ENCODE measurements at regions not wholly inside any gene's neighbourhood (a gene's known extent, or its start where the extent isn't known, plus 50 kb on each side); places are given as distances from the start of the nearest gene placed in this dataset.
"Not testable (repeated sequence)": the region's sequence is repeated elsewhere in the genome, so short reads cannot be mapped to it uniquely, and the experiment has no call there.

DNA sequence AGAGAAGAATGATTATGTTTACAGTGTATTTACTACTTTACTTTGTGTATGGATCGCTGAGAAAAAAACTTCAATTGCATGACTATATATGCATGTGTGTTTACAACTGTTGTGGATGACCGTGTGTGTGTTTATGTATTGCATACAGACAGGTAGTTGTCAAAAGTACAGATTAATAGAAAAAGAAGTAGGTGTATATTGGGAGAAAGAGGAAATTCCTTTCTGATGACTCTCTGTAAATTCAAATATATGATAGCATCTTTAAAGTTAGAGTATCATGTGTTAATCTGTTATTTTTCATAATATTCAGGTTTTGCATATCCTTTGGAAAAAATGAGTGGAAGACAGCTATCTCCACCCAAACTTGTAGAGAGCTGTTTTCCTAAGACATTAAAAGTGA, 160.4 kb upstream of the AGR3 start:
- no peak for FAIRE-seq

DNA sequence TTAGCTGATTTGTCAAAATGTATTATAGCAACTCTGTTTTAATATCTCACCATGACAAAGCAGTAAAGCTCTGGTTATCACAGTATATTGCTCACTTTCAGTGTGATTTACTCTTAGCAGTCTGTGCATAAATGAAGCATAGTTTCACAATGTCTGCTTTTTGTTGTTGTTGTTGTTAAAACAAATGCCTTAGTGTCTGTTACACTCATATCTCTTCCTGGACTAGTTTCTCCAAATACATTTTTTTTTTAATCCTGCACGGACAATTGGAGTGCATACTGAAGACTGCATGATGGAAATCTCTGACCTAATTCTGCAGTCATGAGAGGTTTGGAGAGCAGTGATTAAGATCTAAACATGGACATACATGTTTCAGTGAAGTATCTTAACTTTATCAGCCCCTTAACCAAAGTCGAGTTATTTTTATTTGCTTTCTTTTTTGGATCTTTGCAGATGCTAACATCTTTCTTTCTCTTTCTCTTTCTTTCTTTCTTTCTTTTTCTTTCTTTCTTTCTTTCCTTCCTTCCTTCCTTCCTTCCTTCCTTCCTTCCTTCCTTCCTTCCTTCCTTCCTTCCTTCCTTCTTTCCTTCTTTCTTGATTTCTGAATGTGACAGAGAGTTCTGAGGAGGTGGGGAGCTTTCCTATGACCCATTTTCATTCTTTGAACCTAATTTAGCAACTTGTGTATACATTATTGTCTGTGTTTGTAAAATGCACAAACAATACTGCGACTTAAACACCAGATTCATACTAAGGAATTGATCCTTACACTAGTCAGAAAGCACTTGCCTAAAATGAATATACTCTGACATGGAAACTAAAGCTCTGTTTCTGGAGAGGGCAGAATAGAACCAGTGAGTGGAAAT, 161.5 kb upstream of the AGR3 start:
- FAIRE-seq (no peak), DNase-seq (ENCODE audit: low spot score in 2 of 2) (no peak)

More for the DNA sequence above, 160.4 kb upstream of the AGR3 start:
- no peak for DNase-seq (ENCODE audit: low spot score in 2 of 2)

DNA sequence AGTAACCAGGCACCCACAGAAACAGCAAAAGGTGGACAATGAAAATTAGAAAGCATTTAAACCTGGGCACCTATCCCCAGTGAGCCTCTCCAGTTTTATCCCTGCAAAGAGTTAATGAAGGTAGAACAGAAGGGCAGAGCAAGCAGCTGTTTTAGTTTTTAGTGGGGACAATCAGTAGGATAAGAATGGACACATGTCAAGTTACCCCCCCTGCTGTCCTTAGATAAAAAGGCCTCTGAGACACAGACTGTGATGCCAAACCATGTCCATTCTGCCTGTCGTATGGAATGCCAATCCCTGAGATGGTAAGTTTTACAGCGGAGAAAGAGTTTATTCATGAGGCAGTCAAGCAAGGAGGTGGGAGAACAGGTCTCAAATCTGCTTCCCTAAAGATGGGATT, 162.6 kb upstream of the AGR3 start:
- no peak for FAIRE-seq
- no peak for DNase-seq (ENCODE audit: low spot score in 2 of 2)

DNA sequence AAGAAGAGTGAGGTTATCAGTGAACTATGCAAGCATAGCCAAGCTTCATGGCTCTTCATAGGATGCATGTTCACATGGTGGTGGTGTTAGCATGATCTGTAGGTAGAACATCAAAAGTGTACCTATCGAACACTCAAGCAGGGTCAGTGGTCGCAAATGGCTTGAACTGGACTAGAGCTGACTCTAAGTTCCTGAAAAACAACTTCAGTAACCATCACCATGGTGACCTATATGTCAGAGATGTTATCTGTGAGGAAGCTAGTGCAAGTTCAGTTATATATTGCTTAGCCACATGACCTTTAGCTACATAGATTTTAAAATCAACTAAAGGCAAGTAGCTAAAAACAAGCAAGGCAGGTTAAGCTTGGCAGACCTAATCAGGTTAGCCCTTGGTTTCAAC, 163.1 kb upstream of the AGR3 start:
- FAIRE-seq (no peak), DNase-seq (ENCODE audit: low spot score in 2 of 2) (no peak)

DNA sequence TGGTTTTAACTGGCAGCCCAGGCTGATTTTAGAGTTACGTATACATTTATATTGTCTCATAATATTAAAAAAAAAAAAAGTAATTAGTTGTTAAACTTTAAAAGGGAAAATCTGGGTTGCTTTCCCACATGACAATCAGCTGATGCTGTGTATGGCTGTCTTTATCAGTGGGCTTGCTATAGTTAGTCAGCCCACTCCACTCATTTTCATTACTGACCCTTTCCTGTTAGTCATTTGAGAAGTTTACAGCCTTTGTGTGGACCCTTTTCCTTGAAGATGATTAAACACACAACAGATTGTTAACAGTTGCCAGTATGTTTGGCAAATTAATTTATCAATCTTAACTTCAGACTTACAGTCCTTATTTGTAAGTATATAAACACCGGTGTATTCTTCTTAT, 164.5 kb upstream of the AGR3 start:
- FAIRE-seq (no peak), DNase-seq (ENCODE audit: low spot score in 2 of 2) (no peak)

DNA sequence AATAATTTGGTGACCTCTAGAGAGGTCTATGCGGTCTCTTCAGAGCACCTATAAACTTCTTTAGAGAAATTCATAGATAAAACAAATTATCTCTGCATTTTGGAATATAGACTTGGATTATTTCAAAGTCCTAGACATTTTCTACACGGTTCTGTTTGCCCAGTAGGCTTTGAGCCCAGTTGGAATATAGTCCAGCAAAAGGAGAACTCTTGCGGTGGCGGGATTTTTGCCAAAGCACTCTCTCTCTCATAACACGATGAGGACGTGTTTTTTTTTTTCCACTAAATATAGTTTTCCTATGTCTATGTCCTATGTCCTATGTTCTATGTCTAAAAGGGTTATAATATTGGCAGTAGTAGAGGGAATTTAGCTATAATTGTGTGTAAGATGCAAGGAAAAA, 164.9 kb upstream of the AGR3 start:
- FAIRE-seq (no peak), DNase-seq (ENCODE audit: low spot score in 2 of 2) (no peak)

DNA sequence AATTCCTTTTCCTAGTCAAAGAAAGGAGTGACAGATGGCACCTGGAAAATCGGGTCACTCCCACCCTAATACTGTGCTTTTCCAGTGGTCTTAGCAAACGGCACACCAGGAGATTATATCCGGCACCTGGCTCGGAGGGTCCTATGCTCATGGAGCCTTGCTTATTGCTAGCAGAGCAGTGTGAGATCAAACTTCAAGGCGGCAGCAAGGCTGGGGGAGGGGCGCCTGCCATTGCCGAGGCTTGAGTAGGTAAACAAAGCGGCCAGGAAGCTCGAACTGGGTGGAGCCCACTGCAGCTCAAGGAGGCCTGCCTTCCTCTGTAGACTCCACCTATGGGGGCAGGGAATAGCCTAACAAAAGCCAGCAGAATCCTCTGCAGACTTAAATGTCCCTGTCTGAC, 171.4 kb upstream of the AGR3 start:
- FAIRE-seq; DNase-seq (ENCODE audit: low spot score in 2 of 2): not testable (repeated sequence)

DNA sequence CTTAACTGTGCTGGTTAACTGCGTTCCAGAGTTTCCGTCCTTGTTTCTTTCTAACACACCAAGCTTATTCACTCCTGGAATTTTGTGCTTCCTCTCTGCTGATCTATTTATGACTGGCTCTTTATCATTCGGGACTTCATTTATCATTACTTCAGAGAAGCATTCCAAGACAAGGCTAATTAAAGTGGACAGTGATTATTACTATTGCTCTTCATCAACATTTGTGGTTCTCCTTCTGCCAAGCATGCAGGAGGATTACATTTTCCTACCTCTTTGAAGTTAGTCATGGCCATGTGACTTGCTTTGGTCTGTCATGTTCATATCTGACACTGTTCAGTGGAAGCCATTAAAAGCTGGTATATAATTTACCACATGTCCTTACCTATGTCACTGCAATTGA, 172.4 kb upstream of the AGR3 start:
- no peak for FAIRE-seq

DNA sequence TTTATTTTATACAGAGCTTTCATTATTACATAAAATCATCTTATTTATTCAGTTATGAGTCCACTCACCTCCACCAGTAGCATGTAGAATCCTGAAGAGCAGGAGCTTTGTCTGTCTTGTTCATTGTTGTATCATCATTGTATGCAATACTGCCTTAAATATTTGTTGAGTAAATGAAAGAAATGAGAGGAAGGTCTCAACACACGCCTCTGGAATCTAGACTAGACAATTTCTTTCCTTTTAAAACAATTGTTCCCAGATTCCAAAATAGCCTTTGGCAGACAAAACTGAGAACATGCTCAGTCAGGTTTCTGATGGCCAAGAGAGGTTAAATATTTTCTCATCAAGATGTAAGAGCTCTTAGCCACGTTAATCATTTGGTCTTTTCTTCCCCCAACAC, 173.1 kb upstream of the AGR3 start:
- no peak for FAIRE-seq
- no peak for DNase-seq (ENCODE audit: low spot score in 2 of 2)

More for the DNA sequence above, 172.4 kb upstream of the AGR3 start:
- no peak for DNase-seq (ENCODE audit: low spot score in 2 of 2)

DNA sequence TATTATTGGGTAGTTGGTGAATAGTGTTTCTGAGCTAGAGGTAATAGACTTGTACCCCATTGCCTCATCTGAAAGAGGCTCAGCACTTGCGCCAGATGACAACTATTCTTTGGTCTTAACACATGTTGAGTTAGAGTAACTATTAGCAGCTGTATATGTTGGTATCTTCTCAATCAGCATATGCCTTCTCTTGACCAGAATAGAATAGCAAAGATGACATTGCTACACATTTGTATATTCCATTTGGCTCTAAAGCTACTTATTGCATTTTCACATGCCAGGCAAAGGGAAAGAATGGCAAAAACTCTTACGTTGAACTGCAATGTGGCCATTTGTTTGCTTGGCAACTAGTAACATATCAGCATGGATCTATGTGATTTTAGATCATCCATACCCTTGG, 173.8 kb upstream of the AGR3 start:
- no peak for DNase-seq (ENCODE audit: low spot score in 2 of 2)
- FAIRE-seq, result no peak

DNA sequence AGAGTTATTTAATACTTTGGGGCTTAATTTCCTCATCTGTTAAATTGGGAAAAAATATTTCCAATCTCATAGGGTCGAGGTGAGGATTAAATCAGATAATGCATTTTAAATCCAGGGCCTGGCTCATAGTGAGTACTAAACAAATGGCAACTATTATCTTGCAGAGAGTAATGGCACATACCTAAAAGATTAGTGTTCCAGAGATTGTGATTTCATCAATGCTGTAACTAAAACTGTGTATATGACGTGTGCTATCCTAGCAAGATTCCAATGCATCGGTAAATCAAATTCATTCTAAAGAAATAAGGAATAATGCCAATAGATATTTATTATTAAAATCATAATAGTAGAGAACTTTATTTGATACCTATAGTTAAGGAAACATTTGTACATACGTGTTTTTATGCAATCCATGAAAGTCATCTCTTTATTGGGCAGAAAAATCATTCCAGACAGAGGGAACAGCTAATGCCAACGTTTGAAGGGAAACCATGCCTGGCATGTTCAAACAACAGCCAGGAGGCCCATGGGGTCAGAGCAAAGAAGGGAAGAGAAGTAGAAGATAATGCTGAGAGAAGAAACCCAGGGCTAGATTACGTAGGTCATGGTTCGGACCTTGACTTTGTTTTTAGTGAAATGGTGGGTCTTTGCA, 174.8 kb upstream of the AGR3 start:
- no peak for DNase-seq (ENCODE audit: low spot score in 2 of 2)
- FAIRE-seq, result no peak

DNA sequence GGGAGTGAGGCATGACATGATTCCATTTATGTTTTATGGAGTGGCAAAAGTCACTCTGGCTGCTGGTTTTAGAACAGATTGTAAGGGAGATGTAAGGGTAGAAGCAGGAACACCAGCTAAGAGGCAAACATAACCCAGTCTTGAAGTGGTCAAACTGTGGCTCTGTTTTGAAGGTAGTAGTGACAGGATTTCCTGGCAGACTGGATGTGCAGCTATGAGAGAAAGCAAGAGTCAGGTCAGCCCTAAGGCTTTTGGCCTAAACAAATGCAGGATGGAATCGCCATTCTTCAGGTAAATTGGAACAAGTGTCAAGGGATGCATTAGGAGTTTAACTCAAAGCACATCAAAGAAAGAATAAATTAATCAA, 175.3 kb upstream of the AGR3 start:
- DNase-seq (ENCODE audit: low spot score in 2 of 2) (no peak), FAIRE-seq (no peak)

DNA sequence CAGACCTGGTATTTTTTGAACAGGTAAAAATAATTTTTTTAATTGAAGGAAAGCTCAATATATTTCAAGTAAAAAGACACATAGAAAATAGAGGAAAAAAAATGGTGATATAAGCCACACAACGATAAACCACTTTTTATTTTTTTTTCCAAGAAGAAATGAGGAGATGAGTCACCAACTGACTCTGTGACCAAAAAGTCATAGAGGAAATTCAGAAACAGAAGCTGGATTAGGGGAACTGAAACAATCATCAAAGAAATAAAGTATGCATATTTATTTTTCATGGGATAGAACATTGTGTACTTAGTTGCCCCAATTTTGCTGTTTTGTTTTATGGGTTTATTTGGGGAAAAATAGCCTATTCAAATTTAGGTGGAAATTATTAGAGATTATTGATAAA, 176.8 kb upstream of the AGR3 start:
- no peak for DNase-seq (ENCODE audit: low spot score in 2 of 2)
- FAIRE-seq, result no peak

DNA sequence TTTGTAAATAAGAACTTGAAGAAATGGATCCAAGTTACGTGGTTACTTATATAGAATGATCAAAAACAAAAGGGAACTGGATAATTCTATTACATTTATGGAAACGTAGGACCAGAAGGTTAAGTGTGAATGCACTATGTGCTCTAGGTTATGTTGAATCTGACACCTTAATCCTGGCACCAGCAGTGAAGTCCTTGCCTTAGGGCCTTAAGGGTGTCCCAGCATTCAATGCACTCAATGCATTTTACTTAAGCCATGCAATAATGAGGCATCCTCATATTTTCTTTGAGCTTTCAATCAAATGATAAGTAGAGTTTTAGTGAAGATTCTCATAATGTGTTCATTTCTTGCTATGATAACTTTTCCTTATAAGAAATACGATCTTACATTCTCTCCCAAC, 178.3 kb upstream of the AGR3 start:
- no peak for FAIRE-seq
- no peak for DNase-seq (ENCODE audit: low spot score in 2 of 2)

DNA sequence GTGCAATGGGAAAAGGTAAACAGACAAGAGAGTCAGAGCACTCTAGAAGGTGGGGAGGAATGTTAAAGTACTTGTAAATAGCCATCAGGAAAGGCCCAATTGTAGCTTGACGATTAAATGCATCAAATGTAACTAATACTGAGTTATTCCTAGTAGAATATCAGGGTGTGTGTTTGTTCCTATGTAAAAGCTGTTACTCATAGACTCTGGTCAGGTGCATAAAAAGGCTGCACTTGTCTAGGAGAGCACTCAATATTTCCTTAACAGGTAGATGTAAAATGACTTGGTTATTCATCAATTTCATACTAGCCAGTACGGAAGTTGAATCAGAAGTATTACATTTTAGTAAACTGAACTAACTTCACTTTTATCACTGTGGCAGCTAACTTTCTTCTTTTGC, 179.7 kb upstream of the AGR3 start:
- DNase-seq (ENCODE audit: low spot score in 2 of 2), result no peak
- FAIRE-seq, result no peak

DNA sequence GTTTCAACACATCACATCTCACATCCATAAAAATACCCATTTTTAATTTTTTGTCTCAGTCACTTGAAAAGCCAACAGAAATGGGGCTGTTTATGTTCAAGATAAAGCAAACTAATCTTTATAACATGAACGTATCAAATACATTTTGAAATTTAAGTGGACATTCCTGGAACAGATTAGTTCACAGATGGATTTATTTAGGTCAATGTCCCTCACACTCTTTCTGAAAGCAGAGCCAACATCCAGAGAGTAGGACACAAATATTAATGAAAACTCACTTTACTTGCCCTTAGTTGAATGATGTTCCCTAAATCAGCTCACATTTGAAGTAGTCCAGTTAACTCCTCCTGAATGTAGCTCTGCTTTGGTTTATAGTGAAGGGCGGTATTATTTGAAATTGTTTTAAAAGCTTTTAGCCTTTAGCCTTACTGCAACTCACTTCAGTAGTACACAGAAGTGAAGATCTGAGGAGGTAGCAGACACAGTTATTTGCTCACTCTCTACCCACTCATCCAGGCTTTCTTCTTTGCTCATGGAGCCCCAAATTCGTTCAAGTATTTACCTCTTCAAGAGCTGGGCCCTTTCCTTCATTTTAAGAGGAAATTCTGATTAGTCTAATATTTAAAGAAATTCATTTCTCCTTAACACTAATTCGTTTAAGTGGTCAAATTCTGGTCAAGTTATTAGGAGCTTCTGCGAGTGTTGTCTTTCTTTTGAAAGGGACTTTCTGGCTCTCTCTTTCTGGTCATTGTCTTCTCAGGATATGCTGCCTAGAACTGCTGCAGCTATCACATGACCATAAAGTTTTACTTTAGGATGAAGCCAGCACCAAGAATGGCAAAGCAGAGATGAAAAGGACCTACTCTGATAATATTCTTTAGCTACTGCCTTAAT, 180.6 kb upstream of the AGR3 start:
- no peak for DNase-seq (ENCODE audit: low spot score in 2 of 2)
- no peak for FAIRE-seq

DNA sequence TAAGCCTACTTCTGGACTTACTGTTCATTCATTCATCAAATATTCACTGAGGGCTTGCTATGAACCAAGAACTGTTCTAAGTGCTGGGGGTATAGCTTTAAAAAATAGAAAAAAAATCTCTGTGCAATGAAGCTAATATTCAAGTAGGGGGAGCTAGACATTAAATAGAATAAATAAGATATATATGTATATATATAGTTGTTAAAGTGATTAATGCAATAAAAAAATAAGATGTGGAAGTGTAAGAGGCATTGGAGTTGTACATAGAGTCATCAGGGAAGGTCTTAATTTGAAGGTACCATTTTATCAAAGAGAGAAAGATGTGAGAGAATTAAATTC, 181.2 kb upstream of the AGR3 start:
- no peak for DNase-seq (ENCODE audit: low spot score in 2 of 2)
- no peak for FAIRE-seq

DNA sequence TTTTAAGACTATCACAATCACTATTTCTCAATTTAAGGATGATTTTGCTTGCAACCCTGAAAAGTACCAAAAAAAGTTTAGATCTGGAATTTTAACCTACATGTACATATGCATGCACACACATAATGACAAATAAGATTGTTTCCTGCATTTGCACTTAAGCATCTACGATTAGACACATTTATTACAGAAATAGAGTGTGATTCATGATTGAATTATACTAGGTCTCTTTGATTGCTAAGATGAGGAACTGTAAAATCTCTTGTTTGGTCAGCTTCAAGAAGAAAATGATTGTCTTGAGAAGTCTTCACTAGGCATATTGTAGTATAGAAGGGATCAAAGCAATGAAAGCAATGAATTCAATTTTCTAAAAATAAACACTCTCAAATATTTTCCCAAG, 185.9 kb upstream of the AGR3 start:
- DNase-seq (ENCODE audit: low spot score in 2 of 2) (no peak), FAIRE-seq (no peak)

DNA sequence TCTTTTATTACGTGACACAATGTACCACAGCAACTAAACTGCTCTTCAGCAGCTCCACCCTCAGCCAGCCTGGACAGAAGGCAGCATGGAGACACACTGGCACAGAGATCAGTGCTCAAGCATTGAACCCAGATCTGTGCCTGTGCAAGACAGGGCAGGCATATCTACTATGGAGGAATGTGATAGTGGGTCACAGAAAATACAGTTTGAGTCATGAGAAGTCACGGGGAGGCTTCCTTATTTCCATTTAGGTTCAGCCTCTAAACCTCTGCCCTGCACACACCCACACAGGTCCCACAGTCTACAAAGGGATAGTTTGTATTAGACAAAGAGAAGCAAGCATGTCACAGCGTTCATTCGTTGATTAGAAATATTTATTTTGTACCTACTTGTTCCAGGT, 187.4 kb upstream of the AGR3 start:
- DNase-seq (ENCODE audit: low spot score in 2 of 2), result no peak
- no peak for FAIRE-seq

DNA sequence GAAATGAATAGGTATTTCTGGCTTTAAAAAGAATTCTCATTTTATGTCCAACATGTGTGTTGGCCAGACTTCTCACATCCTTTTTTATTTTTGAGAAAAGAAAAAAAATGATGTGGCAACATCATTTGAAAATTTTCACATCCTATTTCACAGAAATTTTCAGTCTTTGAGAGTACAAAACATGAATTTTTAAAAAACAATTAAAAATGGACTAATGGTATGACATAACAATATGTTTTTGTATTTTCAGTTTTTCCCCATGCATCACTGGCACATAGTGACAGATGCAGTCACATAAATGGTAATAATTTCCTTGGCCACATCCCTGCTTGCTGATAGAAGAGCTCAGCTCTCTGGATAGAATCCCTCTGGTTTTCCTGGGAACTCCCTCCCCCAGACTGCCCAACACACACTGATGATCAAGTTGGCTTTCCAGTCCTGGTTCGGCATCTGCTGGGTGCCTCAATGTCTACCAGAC, 188.5 kb upstream of the AGR3 start:
- FAIRE-seq (no peak), DNase-seq (ENCODE audit: low spot score in 2 of 2) (no peak)

DNA sequence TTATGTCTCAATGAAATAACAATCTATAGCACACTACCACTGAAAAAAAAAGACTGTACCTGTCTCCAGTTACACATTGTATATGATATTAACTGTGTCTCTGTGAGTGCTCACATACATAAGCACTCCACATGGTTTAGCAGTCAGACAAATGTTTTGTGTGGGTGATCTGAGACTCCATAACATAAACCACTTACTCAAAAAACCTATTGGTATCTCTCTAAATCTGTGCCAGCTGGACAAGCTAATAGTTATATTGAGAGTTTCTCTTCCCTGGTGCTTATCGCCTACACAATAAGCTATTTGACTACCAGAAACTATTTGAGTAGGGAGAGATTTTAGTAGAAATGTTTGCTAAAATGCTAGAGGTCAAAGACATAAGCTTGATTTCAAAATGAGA, 190.1 kb upstream of the AGR3 start:
- DNase-seq (ENCODE audit: low spot score in 2 of 2), result no peak
- FAIRE-seq, result no peak

All from frontal cortex (tissue), 3 donors.